ENCODE measurements at regions not wholly inside any gene's neighbourhood (a gene's known extent, or its start where the extent isn't known, plus 50 kb on each side); places are given as distances from the start of the nearest gene placed in this dataset.

GRCh38 chr5:155239803-155240202 lies 226.2 kb downstream of the KIF4B start:
- POLR2A ChIA-PET, result no interaction called here
- Histone ChIP-seq H3K9me3 (ENCODE audit: control insufficient read depth, insufficient read depth, low read depth, low read length) (no peaks in the 10 kb centered on the region), H3K27me3 (ENCODE audit: control insufficient read depth, insufficient read depth, low read length) (no peaks in the 10 kb centered on the region), H3K27ac (ENCODE audit: low read length) (no peak overlapping the region), H3K4me3 (ENCODE audit: low read depth in 2 of 2, low read length in 2 of 2) (no peak overlapping the region), H3K36me3 (ENCODE audit: control insufficient read depth, insufficient read depth, low read length) (no peaks in the 10 kb centered on the region), H3K4me1 (ENCODE audit: control insufficient read depth, insufficient read depth, low read length) (no peaks in the 10 kb centered on the region)
- no TSS peak for BruUV-seq (replicated peaks)
- TF ChIP-seq POLR2AphosphoS5 (IDR thresholded peaks at IDR 0.05; ENCODE audit: low read depth, low read length), result no peak
- TF ChIP-seq, protein P1, sequence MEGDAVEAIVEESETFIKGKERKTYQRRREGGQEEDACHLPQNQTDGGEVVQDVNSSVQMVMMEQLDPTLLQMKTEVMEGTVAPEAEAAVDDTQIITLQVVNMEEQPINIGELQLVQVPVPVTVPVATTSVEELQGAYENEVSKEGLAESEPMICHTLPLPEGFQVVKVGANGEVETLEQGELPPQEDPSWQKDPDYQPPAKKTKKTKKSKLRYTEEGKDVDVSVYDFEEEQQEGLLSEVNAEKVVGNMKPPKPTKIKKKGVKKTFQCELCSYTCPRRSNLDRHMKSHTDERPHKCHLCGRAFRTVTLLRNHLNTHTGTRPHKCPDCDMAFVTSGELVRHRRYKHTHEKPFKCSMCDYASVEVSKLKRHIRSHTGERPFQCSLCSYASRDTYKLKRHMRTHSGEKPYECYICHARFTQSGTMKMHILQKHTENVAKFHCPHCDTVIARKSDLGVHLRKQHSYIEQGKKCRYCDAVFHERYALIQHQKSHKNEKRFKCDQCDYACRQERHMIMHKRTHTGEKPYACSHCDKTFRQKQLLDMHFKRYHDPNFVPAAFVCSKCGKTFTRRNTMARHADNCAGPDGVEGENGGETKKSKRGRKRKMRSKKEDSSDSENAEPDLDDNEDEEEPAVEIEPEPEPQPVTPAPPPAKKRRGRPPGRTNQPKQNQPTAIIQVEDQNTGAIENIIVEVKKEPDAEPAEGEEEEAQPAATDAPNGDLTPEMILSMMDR (IDR thresholded peaks at IDR 0.05), result no peak
- TF ChIP-seq SIN3A (IDR thresholded peaks at IDR 0.05; ENCODE audit: borderline replicate concordance, insufficient read depth, low read depth, low read length), result no peak
- TF ChIP-seq REST (IDR thresholded peaks at IDR 0.05; ENCODE audit: insufficient read depth in 1 of 2, low read depth in 2 of 2, low read length in 1 of 2), result no peak
- no peak for TF ChIP-seq TCF7L2 (IDR thresholded peaks at IDR 0.05; ENCODE audit: low read depth, low read length)
- in situ Hi-C loops (cut with HindIII; ENCODE audit: low pct_unique_long_range_greater_than_20kb, low sequenced_read_pairs) (no loop called here), intact Hi-C loops (cut with micrococcal nuclease; ENCODE audit: unreplicated experiment) (no loop called here)
- no peak for ATAC-seq
- no peak for DNase-seq (ENCODE audit: low read depth, low spot score)
- CTCF ChIA-PET, result no interaction called here

DNA sequence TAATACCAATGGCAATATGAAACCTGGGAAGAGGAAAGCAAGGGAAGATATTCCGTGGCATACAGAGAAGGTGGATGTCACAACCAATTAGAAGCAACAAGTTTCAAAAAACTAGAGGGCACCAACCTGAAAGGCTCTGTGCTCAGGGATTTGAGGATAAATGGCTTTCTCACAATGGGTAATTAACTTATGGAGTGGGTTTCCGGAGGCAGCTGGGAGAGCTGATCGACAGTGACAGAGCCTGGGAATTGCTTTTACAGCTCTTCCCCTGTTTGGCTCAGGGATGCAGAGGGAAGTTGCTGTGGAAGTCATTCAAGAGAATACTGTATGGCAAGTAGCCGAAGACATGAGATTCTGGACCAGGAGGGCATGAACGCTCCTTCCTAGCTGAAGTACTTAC lies 237.0 kb downstream of the KIF4B start:
- DNase-seq (ENCODE audit: low read depth, low spot score), result no peak
- Histone ChIP-seq H3K9me3 (ENCODE audit: control insufficient read depth, insufficient read depth, low read depth, low read length) (no peaks in the 10 kb centered on the region), H3K36me3 (ENCODE audit: control insufficient read depth, insufficient read depth, low read length) (no peaks in the 10 kb centered on the region), H3K4me3 (ENCODE audit: low read depth in 2 of 2, low read length in 2 of 2) (no peak overlapping the region), H3K27me3 (ENCODE audit: control insufficient read depth, insufficient read depth, low read length) (no peaks in the 10 kb centered on the region), H3K4me1 (ENCODE audit: control insufficient read depth, insufficient read depth, low read length) (no peaks in the 10 kb centered on the region), H3K27ac (ENCODE audit: low read length) (no peak overlapping the region)
- POLR2A ChIA-PET, result no interaction called here
- in situ Hi-C loops (cut with HindIII; ENCODE audit: low pct_unique_long_range_greater_than_20kb, low sequenced_read_pairs), result no loop called here
- intact Hi-C loops (cut with micrococcal nuclease; ENCODE audit: unreplicated experiment), result no loop called here
- TF ChIP-seq, protein P1 (IDR thresholded peaks at IDR 0.05), result no peak
- no peak for TF ChIP-seq SIN3A (IDR thresholded peaks at IDR 0.05; ENCODE audit: borderline replicate concordance, insufficient read depth, low read depth, low read length)
- no peak for TF ChIP-seq TCF7L2 (IDR thresholded peaks at IDR 0.05; ENCODE audit: low read depth, low read length)
- no peak for TF ChIP-seq REST (IDR thresholded peaks at IDR 0.05; ENCODE audit: insufficient read depth in 1 of 2, low read depth in 2 of 2, low read length in 1 of 2)
- no peak for TF ChIP-seq POLR2AphosphoS5 (IDR thresholded peaks at IDR 0.05; ENCODE audit: low read depth, low read length)
- no peak for ATAC-seq
- BruUV-seq (replicated peaks), result no TSS peak
- CTCF ChIA-PET, result no interaction called here
